Neural cell (in vitro differentiated cells): ENCODE measurements at regions not wholly inside any gene's neighbourhood (a gene's known extent, or its start where the extent isn't known, plus 50 kb on each side); places are given as distances from the start of the nearest gene placed in this dataset.

Experiments
- H2AFZ ChIP-seq: fragments of 200-600, 300-800 bp; sonication (generic), shearing (Covaris generic); 2 replicates; pipeline ENCODE4 v1.6.0; 2014; ENCODE audit warnings: low read depth, mild to moderate bottlenecking, antibody characterized with exemption, low read length, moderate library complexity
- H3F3A ChIP-seq: fragments of 200-600 bp; shearing (Covaris generic); 2 replicates; pipeline ENCODE4 v1.6.1; 2016; ENCODE audit warnings: mild to moderate bottlenecking, moderate library complexity, mixed read lengths, antibody characterized with exemption, low read length; ENCODE audit not compliant: insufficient read depth, poor library complexity, severe bottlenecking
- H3K27ac ChIP-seq: fragments of 200-600, 300-800 bp; sonication (generic), shearing (Covaris generic); 2 replicates; pipeline ENCODE4 v1.5.1; 2014; ENCODE audit warnings: mild to moderate bottlenecking, low read length, moderate library complexity
- H3K27me3 ChIP-seq: fragments of 300-800, 200-600 bp; sonication (generic), shearing (Covaris generic); 2 replicates; pipeline ENCODE4 v1.6.0; 2014; ENCODE audit warnings: mild to moderate bottlenecking, low read depth, low read length, moderate library complexity; ENCODE audit not compliant: insufficient read depth
- H3K36me3 ChIP-seq: fragments of 300-800, 200-600 bp; sonication (generic), shearing (Covaris generic); 2 replicates; pipeline ENCODE4 v1.5.1; 2014; ENCODE audit warnings: mild to moderate bottlenecking, antibody characterized with exemption, low read length, moderate library complexity; ENCODE audit not compliant: insufficient read depth
- H3K4me2 ChIP-seq: fragments of 300-800, 200-600 bp; sonication (generic), shearing (Covaris generic); 2 replicates; pipeline ENCODE4 v1.6.0; 2014; ENCODE audit warnings: mild to moderate bottlenecking, low read length
- H3K4me3 ChIP-seq: fragments of 300-800, 200-600 bp; sonication (generic), shearing (Covaris generic); 2 replicates; pipeline ENCODE4 v1.5.1; 2014; ENCODE audit warnings: mild to moderate bottlenecking, low read length, moderate library complexity
- H3K79me2 ChIP-seq: fragments of 200-600 bp; shearing (Covaris generic); replicated peaks from 2 replicates; pipeline ENCODE4 v1.6.0; 2014; ENCODE audit warnings: mild to moderate bottlenecking, low read length, moderate library complexity; ENCODE audit not compliant: insufficient read depth
- H3K9ac ChIP-seq: fragments of 300-800, 200-600 bp; sonication (generic), shearing (Covaris generic); 2 replicates; pipeline ENCODE4 v1.6.1; 2016; ENCODE audit warnings: mild to moderate bottlenecking, low read length, mixed read lengths
- H3K9me2 ChIP-seq: fragments of 200-600 bp; shearing (Covaris generic); 2 replicates; pipeline ENCODE4 v1.6.1; 2016; ENCODE audit warnings: mild to moderate bottlenecking, low read length, mixed read lengths; ENCODE audit not compliant: insufficient read depth
- H3K9me3 ChIP-seq: fragments of 200-600, 300-800 bp; sonication (generic), shearing (Covaris generic); 2 replicates; pipeline ENCODE4 v1.6.1; 2016; ENCODE audit warnings: mild to moderate bottlenecking, mixed run types, low read length, moderate library complexity, mixed read lengths
- H4K20me1 ChIP-seq: fragments of 200-600 bp; shearing (Covaris generic); 2 replicates; pipeline ENCODE4 v1.6.1; 2016; ENCODE audit warnings: mild to moderate bottlenecking, mixed run types; ENCODE audit not compliant: insufficient read depth
- EP300 ChIP-seq: fragments of 450-650 bp; conservative IDR thresholded peaks from 2 replicates; pipeline ENCODE4 v1.6.1; 2014; ENCODE audit warnings: antibody characterized with exemption, mild to moderate bottlenecking, moderate library complexity; ENCODE audit not compliant: poor library complexity, severe bottlenecking
- EZH2 ChIP-seq: fragments of 200-600, 300-800 bp; shearing (Covaris generic), sonication (generic); IDR thresholded peaks from 2 replicates; pipeline ENCODE4 v1.6.1; 2014; ENCODE audit warnings: antibody characterized with exemption, low read length, borderline replicate concordance, mild to moderate bottlenecking; ENCODE audit not compliant: insufficient read depth, poor library complexity, severe bottlenecking
- MXI1 ChIP-seq: fragments of 450-650 bp; conservative IDR thresholded peaks from 2 replicates; pipeline ENCODE4 v1.6.1; 2014; ENCODE audit warnings: antibody characterized with exemption, mild to moderate bottlenecking; ENCODE audit not compliant: poor library complexity, severe bottlenecking
- POLR2AphosphoS5 ChIP-seq: IDR thresholded peaks from 2 replicates; pipeline ENCODE4 v1.6.1; 2012
- RAD21 ChIP-seq: fragments of 450-650 bp; conservative IDR thresholded peaks from 2 replicates; pipeline ENCODE4 v1.6.1; 2014; ENCODE audit warnings: antibody characterized with exemption, mild to moderate bottlenecking, moderate library complexity
- SMC3 ChIP-seq: fragments of 450-650 bp; conservative IDR thresholded peaks from 2 replicates; pipeline ENCODE4 v1.6.1; 2014; ENCODE audit warnings: antibody characterized with exemption, mild to moderate bottlenecking, moderate library complexity; ENCODE audit not compliant: poor library complexity
- TAF1 ChIP-seq: IDR thresholded peaks from 2 replicates; pipeline ENCODE4 v1.6.1; 2012; ENCODE audit warnings: low read depth
- TF ChIP-seq, protein P1 (sequence below): fragments of 450-650 bp; IDR thresholded peaks from 2 replicates; pipeline ENCODE4 v1.5.1; 2014; ENCODE audit warnings: antibody characterized with exemption, mild to moderate bottlenecking, moderate library complexity; ENCODE audit not compliant: poor library complexity, severe bottlenecking
- TF ChIP-seq, protein P2 (sequence below): IDR thresholded peaks from 2 replicates; pipeline ENCODE4 v1.6.1; 2012; ENCODE audit warnings: borderline replicate concordance

DNA sequence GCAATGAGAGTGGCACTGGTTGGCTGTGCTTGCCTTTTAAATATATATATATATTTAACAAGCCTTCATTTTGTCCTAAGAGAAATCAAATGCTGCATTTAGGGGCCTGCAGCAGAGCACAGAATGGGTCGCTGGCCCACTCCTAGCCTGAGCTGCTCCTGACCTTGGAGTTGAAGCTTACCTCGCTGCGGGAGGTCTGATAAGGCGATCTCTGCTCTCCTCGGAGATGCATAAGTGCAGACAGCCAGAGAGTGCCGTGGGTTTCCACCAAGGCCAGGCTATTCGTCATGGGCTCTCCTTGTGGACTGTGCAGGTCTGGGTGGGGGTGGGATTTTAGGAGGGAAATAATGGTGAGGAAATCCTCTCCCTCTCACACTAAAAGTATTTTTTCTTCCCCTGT, 99.5 kb upstream of the IKZF1 start:
- no peak overlapping the region for H2AFZ ChIP-seq
- no peaks in the 10 kb centered on the region for H3K9me3 ChIP-seq
- no peaks in the 10 kb centered on the region for H3F3A ChIP-seq
- H3K9me2 ChIP-seq, result no peaks in the 10 kb centered on the region
- H4K20me1 ChIP-seq, result no peaks in the 10 kb centered on the region
- no peaks in the 10 kb centered on the region for H3K27me3 ChIP-seq
- no peaks in the 10 kb centered on the region for H3K36me3 ChIP-seq
- TF ChIP-seq TAF1 (no peak), MXI1 (no peak), EP300 (no peak), SMC3 (no peak), RAD21 (no peak), EZH2 (no peak), POLR2AphosphoS5 (no peak)
- TF ChIP-seq, protein P1, sequence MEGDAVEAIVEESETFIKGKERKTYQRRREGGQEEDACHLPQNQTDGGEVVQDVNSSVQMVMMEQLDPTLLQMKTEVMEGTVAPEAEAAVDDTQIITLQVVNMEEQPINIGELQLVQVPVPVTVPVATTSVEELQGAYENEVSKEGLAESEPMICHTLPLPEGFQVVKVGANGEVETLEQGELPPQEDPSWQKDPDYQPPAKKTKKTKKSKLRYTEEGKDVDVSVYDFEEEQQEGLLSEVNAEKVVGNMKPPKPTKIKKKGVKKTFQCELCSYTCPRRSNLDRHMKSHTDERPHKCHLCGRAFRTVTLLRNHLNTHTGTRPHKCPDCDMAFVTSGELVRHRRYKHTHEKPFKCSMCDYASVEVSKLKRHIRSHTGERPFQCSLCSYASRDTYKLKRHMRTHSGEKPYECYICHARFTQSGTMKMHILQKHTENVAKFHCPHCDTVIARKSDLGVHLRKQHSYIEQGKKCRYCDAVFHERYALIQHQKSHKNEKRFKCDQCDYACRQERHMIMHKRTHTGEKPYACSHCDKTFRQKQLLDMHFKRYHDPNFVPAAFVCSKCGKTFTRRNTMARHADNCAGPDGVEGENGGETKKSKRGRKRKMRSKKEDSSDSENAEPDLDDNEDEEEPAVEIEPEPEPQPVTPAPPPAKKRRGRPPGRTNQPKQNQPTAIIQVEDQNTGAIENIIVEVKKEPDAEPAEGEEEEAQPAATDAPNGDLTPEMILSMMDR, result no peak
- TF ChIP-seq, protein P2, sequence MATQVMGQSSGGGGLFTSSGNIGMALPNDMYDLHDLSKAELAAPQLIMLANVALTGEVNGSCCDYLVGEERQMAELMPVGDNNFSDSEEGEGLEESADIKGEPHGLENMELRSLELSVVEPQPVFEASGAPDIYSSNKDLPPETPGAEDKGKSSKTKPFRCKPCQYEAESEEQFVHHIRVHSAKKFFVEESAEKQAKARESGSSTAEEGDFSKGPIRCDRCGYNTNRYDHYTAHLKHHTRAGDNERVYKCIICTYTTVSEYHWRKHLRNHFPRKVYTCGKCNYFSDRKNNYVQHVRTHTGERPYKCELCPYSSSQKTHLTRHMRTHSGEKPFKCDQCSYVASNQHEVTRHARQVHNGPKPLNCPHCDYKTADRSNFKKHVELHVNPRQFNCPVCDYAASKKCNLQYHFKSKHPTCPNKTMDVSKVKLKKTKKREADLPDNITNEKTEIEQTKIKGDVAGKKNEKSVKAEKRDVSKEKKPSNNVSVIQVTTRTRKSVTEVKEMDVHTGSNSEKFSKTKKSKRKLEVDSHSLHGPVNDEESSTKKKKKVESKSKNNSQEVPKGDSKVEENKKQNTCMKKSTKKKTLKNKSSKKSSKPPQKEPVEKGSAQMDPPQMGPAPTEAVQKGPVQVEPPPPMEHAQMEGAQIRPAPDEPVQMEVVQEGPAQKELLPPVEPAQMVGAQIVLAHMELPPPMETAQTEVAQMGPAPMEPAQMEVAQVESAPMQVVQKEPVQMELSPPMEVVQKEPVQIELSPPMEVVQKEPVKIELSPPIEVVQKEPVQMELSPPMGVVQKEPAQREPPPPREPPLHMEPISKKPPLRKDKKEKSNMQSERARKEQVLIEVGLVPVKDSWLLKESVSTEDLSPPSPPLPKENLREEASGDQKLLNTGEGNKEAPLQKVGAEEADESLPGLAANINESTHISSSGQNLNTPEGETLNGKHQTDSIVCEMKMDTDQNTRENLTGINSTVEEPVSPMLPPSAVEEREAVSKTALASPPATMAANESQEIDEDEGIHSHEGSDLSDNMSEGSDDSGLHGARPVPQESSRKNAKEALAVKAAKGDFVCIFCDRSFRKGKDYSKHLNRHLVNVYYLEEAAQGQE, result no peak
- H3K9ac ChIP-seq, result no peak overlapping the region
- no peaks in the 10 kb centered on the region for H3K79me2 ChIP-seq
- no peak overlapping the region for H3K4me3 ChIP-seq
- H3K4me2 ChIP-seq, result no peak overlapping the region
- H3K27ac ChIP-seq, result no peak overlapping the region

DNA sequence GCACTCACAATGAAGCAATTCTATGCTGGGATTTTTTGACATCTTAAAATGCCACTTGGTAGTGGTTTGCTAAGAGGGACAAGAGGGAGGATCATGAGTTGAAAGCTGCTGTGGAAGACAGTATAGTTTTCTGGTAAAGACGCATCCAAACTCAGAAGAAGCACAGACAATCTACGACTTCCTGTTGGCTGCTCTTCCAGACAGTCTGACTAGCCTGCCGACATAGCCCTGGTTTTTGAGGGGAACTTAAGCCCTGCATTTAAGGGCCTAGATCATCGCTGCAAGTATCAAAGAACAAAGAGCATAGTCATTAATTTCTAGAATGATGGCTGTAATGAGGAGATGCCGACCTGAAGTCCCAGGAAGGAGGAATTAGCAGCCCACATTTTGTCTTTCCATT, 99.9 kb upstream of the IKZF1 start:
- H3K4me3 ChIP-seq, result no peak overlapping the region
- no peaks in the 10 kb centered on the region for H3F3A ChIP-seq
- H3K79me2 ChIP-seq, result no peaks in the 10 kb centered on the region
- H3K9me3 ChIP-seq, result no peaks in the 10 kb centered on the region
- H3K9me2 ChIP-seq, result no peaks in the 10 kb centered on the region
- no peak overlapping the region for H3K4me2 ChIP-seq
- no peak for TF ChIP-seq EP300
- no peak for TF ChIP-seq SMC3
- TF ChIP-seq, protein P2, result no peak
- no peak for TF ChIP-seq MXI1
- TF ChIP-seq, protein P1, result no peak
- no peak for TF ChIP-seq POLR2AphosphoS5
- no peak for TF ChIP-seq TAF1
- TF ChIP-seq RAD21, result no peak
- no peaks in the 10 kb centered on the region for H4K20me1 ChIP-seq
- no peak overlapping the region for H2AFZ ChIP-seq
- H3K27me3 ChIP-seq, result no peaks in the 10 kb centered on the region
- H3K27ac ChIP-seq, result no peak overlapping the region
- H3K36me3 ChIP-seq, result no peaks in the 10 kb centered on the region
- H3K9ac ChIP-seq, result no peak overlapping the region
